Liver (tissue), 8 donors: ENCODE measurements at regions not wholly inside any gene's neighbourhood (a gene's known extent, or its start where the extent isn't known, plus 50 kb on each side); places are given as distances from the start of the nearest gene placed in this dataset.

Source experiments
- DNase-seq: peaks from one replicate; pipeline ENCODE4 v3.0.0-alpha.2; 2017; ENCODE audit warnings: low spot score
- H3K27ac ChIP-seq, 2 donors: one replicate each; pipeline ENCODE4 v1.7.0; 2013; ENCODE audit warnings: inconsistent platforms in 2 of 2, low read length in 2 of 2, control low read depth in 1 of 2, low read depth in 1 of 2, mild to moderate bottlenecking in 1 of 2
- H3K27me3 ChIP-seq, 4 donors: one replicate each; pipeline versions ENCODE4 v1.6.1 to v1.7.0; 2013; ENCODE audit warnings: low read length in 3 of 4, inconsistent platforms in 1 of 4, mild to moderate bottlenecking in 1 of 4, moderate library complexity in 1 of 4; ENCODE audit not compliant: control insufficient read depth in 4 of 4, insufficient read depth in 4 of 4
- H3K36me3 ChIP-seq, 4 donors: one replicate each; pipeline versions ENCODE4 v1.6.1 to v1.7.0; 2013; ENCODE audit warnings: low read length in 3 of 4, mild to moderate bottlenecking in 3 of 4, low read depth in 1 of 4, moderate library complexity in 1 of 4; ENCODE audit not compliant: control insufficient read depth in 4 of 4, insufficient read depth in 3 of 4
- H3K4me1 ChIP-seq, 4 donors: one replicate each; pipeline versions ENCODE4 v1.6.1 to v1.7.0; 2013; ENCODE audit warnings: low read length in 3 of 4, mild to moderate bottlenecking in 3 of 4, moderate library complexity in 1 of 4; ENCODE audit not compliant: control insufficient read depth in 4 of 4, insufficient read depth in 4 of 4
- H3K4me3 ChIP-seq, 3 donors: one replicate each; pipeline versions ENCODE4 v1.6.1 to v1.7.0; 2013; ENCODE audit warnings: low read length in 3 of 3, control low read depth in 1 of 3, low read depth in 1 of 3, mild to moderate bottlenecking in 1 of 3
- H3K9ac ChIP-seq, 2 donors: one replicate each; pipeline ENCODE4 v1.7.0; 2013; ENCODE audit warnings: low read length in 2 of 2, mild to moderate bottlenecking in 2 of 2, moderate library complexity in 2 of 2, control low read depth in 1 of 2, low read depth in 1 of 2
- H3K9me3 ChIP-seq, 4 donors: one replicate each; pipeline versions ENCODE4 v1.6.1 to v1.7.0; 2013; ENCODE audit warnings: low read length in 3 of 4; ENCODE audit not compliant: control insufficient read depth in 4 of 4
- EGR1 ChIP-seq, 2 donors: IDR thresholded peaks; 2 replicates each; pipeline ENCODE4 v1.6.1; 2016 to 2018; ENCODE audit warnings: antibody characterized with exemption in 2 of 2, low read depth in 2 of 2
- FOXA1 ChIP-seq: IDR thresholded peaks from 2 replicates; pipeline ENCODE4 v1.6.1; 2016; ENCODE audit warnings: antibody characterized with exemption
- FOXA2 ChIP-seq: IDR thresholded peaks from 2 replicates; pipeline ENCODE4 v1.6.1; 2016; ENCODE audit warnings: antibody characterized with exemption
- GABPA ChIP-seq, 2 donors: IDR thresholded peaks in 1 of 2; conservative IDR thresholded peaks in 1 of 2; 2 replicates each; pipeline ENCODE4 v1.6.1; 2016; ENCODE audit warnings: antibody characterized with exemption in 2 of 2, mild to moderate bottlenecking in 1 of 2, moderate library complexity in 1 of 2
- HNF4A ChIP-seq, 2 donors: conservative IDR thresholded peaks; 2 replicates each; pipeline ENCODE4 v1.6.1; 2016; ENCODE audit warnings: antibody characterized with exemption in 2 of 2, mild to moderate bottlenecking in 2 of 2
- HNF4G ChIP-seq: IDR thresholded peaks from 2 replicates; pipeline ENCODE4 v1.6.1; 2016; ENCODE audit warnings: antibody characterized with exemption
- JUND ChIP-seq, 2 donors: IDR thresholded peaks; 2 replicates each; pipeline ENCODE4 v1.6.1; 2016; ENCODE audit warnings: antibody characterized with exemption in 2 of 2
- NR2F2 ChIP-seq: IDR thresholded peaks from 2 replicates; pipeline ENCODE4 v1.6.1; 2016; ENCODE audit warnings: antibody characterized with exemption
- RXRA ChIP-seq, 2 donors: IDR thresholded peaks; 2 replicates each; pipeline ENCODE4 v1.6.1; 2017 to 2018; ENCODE audit warnings: antibody characterized with exemption in 2 of 2, mild to moderate bottlenecking in 1 of 2
- SP1 ChIP-seq: IDR thresholded peaks from 2 replicates; pipeline ENCODE4 v1.6.1; 2018; ENCODE audit warnings: antibody characterized with exemption, mild to moderate bottlenecking
- TAF1 ChIP-seq: conservative IDR thresholded peaks from 2 replicates; pipeline ENCODE4 v1.6.1; 2016; ENCODE audit warnings: antibody characterized with exemption, mild to moderate bottlenecking
- YY1 ChIP-seq: IDR thresholded peaks from 2 replicates; pipeline ENCODE4 v1.6.1; 2016; ENCODE audit warnings: antibody characterized with exemption, mild to moderate bottlenecking
- WGBS: extraction: QIAGEN DNeasy Blood & Tissue Kit; methylation state at CpG from one replicate; pipeline ENCODE4 v1.1.7; 2013; 5-methylcytosine and 5-hydroxymethylcytosine counted together
- TF ChIP-seq, protein P1 (sequence below): IDR thresholded peaks from 2 replicates; pipeline ENCODE4 v1.6.1; 2016; ENCODE audit warnings: antibody characterized with exemption
- TF ChIP-seq, protein P2 (sequence below): fragments of 150-350 bp; IDR thresholded peaks from 2 replicates; pipeline ENCODE4 v1.5.1; 2017; ENCODE audit warnings: improper control_type of control experiment, low read depth, low read length; ENCODE audit not compliant: missing input control
- TF ChIP-seq, protein P3 (sequence below): IDR thresholded peaks from 2 replicates; pipeline ENCODE4 v1.6.1; 2016; ENCODE audit warnings: antibody characterized with exemption
- TF ChIP-seq, protein P4 (sequence below): IDR thresholded peaks from 2 replicates; pipeline ENCODE4 v1.6.1; 2016; ENCODE audit warnings: antibody characterized with exemption, mild to moderate bottlenecking
- TF ChIP-seq, protein P5 (sequence below): IDR thresholded peaks from 2 replicates; pipeline ENCODE4 v1.6.1; 2016; ENCODE audit warnings: antibody characterized with exemption
- donor health status: healthy.
- donor health status: healthy.
- donor health status: healthy.
- donor health status: healthy.
- donor health status: healthy.

DNA sequence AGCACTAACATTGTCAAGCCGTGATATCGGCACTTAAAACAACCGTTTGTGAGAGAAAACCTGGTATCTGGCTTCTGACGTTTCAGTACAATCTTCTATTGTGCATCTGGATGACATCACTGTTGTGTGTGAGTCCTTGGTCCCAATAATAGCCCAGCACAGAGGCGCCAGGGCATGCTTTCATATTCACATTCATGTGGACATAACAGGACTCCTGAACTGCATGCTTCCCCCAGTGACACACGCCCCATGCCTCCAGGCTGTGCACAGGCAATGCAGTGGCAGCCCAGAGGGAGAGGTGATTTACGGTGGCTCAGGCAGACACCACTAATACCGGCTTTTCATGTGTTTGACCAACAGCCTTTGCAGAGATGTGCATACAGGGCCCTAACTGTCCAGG lies 58.1 kb downstream of the MRPL57 start:
- 67% methylated on average over 8 of the region's 8 CpGs for WGBS

DNA sequence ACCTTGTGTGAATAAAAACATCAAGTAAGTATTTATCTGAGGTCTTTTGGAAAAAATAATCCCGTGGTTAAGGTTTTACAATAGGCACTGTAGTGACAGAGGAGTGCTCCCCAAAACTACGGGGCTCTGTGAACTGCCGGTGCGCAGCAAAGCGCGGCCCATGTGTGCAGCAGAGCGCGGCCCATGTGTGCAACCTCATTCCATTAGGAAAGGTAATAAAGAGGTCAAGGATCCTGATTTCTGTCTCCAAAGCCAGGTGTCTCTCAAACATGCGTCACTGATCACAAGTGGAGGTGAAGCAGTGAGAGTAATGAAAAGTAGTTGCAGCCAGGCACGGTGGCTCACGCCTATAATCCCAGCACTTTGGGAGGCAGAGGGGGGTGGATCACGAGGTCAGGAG lies 58.7 kb downstream of the MRPL57 start:
- Histone ChIP-seq H3K9me3 (peaks cover 0 to 3% (median 0%) of the 10 kb centered on the region in 4 donors), H3K27me3 (no peaks in the 10 kb centered on the region), H3K27ac (no peak overlapping the region), H3K36me3 (no peaks in the 10 kb centered on the region), H3K9ac (no peak overlapping the region), H3K4me3 (no peak overlapping the region), H3K4me1 (no peaks in the 10 kb centered on the region)
- TF ChIP-seq SP1 (no peak), FOXA2 (no peak), NR2F2 (no peak), EGR1 (IDR thresholded peaks at IDR 0.05; ENCODE audit: low read depth in 2 of 2) (no peak), RXRA (IDR thresholded peaks at IDR 0.05) (no peak), GABPA (IDR thresholded peaks at IDR 0.05 in 1 of 2, conservative IDR thresholded peaks at IDR 0.05 in 1 of 2) (no peak), HNF4G (no peak)
- TF ChIP-seq, protein P1, sequence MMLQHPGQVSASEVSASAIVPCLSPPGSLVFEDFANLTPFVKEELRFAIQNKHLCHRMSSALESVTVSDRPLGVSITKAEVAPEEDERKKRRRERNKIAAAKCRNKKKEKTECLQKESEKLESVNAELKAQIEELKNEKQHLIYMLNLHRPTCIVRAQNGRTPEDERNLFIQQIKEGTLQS = no peak
- no peak for DNase-seq
- WGBS = 89% methylated on average over 12 of the region's 12 CpGs

More for the DNA sequence above, 58.1 kb downstream of the MRPL57 start:
- no peak for DNase-seq
- Histone ChIP-seq H3K4me1 (no peaks in the 10 kb centered on the region), H3K9me3 (peaks cover 0 to 3% (median 0%) of the 10 kb centered on the region in 4 donors), H3K27ac (no peak overlapping the region), H3K36me3 (no peaks in the 10 kb centered on the region), H3K27me3 (no peaks in the 10 kb centered on the region), H3K4me3 (no peak overlapping the region), H3K9ac (no peak overlapping the region)
- TF ChIP-seq HNF4G (no peak), TAF1 (no peak), FOXA2 (no peak), RXRA (IDR thresholded peaks at IDR 0.05) (no peak), HNF4A (conservative IDR thresholded peaks at IDR 0.05) (no peak), YY1 (no peak), NR2F2 (no peak), JUND (IDR thresholded peaks at IDR 0.05) (no peak), EGR1 (IDR thresholded peaks at IDR 0.05; ENCODE audit: low read depth in 2 of 2) (no peak), FOXA1 (no peak), SP1 (no peak)
- TF ChIP-seq, protein P2, sequence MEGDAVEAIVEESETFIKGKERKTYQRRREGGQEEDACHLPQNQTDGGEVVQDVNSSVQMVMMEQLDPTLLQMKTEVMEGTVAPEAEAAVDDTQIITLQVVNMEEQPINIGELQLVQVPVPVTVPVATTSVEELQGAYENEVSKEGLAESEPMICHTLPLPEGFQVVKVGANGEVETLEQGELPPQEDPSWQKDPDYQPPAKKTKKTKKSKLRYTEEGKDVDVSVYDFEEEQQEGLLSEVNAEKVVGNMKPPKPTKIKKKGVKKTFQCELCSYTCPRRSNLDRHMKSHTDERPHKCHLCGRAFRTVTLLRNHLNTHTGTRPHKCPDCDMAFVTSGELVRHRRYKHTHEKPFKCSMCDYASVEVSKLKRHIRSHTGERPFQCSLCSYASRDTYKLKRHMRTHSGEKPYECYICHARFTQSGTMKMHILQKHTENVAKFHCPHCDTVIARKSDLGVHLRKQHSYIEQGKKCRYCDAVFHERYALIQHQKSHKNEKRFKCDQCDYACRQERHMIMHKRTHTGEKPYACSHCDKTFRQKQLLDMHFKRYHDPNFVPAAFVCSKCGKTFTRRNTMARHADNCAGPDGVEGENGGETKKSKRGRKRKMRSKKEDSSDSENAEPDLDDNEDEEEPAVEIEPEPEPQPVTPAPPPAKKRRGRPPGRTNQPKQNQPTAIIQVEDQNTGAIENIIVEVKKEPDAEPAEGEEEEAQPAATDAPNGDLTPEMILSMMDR = no peak
- TF ChIP-seq, protein P3, sequence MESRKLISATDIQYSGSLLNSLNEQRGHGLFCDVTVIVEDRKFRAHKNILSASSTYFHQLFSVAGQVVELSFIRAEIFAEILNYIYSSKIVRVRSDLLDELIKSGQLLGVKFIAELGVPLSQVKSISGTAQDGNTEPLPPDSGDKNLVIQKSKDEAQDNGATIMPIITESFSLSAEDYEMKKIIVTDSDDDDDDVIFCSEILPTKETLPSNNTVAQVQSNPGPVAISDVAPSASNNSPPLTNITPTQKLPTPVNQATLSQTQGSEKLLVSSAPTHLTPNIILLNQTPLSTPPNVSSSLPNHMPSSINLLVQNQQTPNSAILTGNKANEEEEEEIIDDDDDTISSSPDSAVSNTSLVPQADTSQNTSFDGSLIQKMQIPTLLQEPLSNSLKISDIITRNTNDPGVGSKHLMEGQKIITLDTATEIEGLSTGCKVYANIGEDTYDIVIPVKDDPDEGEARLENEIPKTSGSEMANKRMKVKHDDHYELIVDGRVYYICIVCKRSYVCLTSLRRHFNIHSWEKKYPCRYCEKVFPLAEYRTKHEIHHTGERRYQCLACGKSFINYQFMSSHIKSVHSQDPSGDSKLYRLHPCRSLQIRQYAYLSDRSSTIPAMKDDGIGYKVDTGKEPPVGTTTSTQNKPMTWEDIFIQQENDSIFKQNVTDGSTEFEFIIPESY = no peak
- TF ChIP-seq, protein P4, sequence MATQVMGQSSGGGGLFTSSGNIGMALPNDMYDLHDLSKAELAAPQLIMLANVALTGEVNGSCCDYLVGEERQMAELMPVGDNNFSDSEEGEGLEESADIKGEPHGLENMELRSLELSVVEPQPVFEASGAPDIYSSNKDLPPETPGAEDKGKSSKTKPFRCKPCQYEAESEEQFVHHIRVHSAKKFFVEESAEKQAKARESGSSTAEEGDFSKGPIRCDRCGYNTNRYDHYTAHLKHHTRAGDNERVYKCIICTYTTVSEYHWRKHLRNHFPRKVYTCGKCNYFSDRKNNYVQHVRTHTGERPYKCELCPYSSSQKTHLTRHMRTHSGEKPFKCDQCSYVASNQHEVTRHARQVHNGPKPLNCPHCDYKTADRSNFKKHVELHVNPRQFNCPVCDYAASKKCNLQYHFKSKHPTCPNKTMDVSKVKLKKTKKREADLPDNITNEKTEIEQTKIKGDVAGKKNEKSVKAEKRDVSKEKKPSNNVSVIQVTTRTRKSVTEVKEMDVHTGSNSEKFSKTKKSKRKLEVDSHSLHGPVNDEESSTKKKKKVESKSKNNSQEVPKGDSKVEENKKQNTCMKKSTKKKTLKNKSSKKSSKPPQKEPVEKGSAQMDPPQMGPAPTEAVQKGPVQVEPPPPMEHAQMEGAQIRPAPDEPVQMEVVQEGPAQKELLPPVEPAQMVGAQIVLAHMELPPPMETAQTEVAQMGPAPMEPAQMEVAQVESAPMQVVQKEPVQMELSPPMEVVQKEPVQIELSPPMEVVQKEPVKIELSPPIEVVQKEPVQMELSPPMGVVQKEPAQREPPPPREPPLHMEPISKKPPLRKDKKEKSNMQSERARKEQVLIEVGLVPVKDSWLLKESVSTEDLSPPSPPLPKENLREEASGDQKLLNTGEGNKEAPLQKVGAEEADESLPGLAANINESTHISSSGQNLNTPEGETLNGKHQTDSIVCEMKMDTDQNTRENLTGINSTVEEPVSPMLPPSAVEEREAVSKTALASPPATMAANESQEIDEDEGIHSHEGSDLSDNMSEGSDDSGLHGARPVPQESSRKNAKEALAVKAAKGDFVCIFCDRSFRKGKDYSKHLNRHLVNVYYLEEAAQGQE = no peak
- TF ChIP-seq, protein P1 = no peak
- TF ChIP-seq, protein P5, sequence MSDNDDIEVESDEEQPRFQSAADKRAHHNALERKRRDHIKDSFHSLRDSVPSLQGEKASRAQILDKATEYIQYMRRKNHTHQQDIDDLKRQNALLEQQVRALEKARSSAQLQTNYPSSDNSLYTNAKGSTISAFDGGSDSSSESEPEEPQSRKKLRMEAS = no peak
